ENCODE measurements at regions not wholly inside any gene's neighbourhood (a gene's known extent, or its start where the extent isn't known, plus 50 kb on each side); places are given as distances from the start of the nearest gene placed in this dataset.
"Not testable (repeated sequence)": the region's sequence is repeated elsewhere in the genome, so short reads cannot be mapped to it uniquely, and the experiment has no call there.

DNA sequence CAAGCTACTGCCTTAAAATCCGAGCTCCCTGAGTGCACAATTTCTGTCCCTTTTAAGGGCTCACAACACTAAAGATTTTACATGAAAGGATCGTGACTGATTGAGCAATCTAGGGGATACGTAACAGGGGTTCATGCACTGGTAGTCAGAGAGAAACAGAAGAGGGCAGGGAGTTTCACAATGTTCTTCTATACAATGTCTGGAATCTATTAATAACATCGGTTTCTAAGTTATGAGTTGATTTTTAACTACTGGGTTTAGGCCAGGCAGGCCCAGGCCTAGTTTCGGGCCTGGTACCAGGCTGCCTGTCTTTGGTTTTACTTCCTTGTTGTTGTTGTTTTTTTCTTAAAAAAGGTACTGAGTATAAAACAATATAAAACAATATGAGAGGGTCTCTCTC is 632.4 kb upstream of the AMOT start:
- DNase-seq = not testable (repeated sequence)

DNA sequence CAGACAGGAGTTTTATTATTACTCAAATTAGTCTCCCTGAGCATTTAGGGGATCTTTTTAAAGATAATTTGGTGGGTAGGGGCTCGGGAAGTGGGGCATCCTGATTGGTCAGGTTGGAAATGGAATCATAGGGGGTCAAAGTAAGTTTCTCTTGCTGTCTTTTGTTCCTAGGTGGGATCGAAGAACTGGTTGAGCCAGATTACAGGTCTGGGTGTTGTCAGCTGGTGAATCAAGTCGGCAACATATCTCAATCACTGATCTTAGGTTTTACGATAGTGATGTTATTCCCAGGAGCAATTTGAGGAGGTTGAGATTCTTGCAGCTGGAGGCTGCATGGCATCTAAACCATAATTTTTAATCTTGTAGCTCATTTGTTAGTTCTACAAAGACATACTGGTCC is 629.5 kb upstream of the AMOT start:
- no peak for DNase-seq

- no peak for DNase-seq
These were observed 617.1 kb upstream of the AMOT start for GRCh38 chrX:113457719-113458118.

GRCh38 chrX:113455582-113455981 is 615.0 kb upstream of the AMOT start:
- no peak for DNase-seq

DNA sequence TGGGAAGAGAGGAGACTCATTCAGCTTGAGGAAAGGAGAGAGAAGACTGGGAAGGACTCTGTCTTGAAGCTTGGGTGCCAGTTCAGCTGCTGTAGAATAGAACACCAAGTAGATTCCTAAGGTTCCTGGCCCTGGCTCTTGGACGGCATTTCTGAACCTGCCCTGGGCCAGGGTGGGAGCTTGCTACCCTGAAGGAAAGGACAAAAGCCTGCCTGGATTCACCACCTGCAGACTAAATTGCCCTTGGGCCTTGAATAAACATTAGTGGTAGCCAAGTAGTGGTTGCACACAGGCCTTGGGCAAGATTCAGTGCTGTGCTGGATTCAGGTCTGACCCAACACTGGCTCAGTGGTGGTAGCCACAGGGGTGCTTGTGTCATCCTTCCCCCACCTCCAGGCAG is 588.4 kb upstream of the AMOT start:
- no peak for DNase-seq

GRCh38 chrX:113422323-113422722 is 581.7 kb upstream of the AMOT start:
- DNase-seq = no peak

DNA sequence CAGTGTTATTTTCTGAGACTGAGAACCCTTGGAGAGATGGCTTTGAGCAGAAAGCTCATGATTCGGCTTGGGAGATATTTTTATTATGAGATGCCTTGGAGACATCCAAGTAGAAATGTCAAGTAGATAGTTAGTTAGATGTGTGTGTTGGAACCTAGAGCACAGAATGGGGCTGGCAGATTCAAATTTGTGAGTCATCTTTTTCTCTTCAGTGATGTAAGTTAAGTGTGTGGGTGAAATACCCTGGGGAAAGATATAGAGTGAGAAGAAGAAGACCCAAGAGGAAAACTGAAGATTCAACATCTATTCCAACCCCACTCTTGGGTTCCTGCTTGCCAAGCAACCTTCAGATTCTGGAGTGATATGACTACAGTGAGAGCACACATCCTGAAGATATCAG is 580.8 kb upstream of the AMOT start:
- no peak for DNase-seq

DNA sequence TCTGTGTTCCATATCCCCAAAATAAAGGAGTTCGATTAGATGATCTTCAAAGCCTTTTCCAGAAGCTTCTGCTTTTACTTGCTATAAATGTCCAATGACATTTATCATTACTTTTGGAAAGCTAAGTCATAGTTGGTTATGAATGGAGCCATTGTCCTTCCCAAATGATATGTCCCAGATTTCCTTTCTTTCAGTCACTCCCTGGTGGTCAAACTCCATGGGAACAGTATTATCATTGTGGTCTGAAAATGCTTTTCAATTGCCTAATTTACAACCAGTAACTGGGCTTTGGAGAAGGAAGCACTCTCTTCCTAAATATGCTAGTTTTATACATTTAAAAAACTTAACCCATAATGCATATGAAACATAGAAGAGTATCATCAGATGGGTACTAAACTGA is 571.5 kb upstream of the AMOT start:
- no peak for DNase-seq

DNA sequence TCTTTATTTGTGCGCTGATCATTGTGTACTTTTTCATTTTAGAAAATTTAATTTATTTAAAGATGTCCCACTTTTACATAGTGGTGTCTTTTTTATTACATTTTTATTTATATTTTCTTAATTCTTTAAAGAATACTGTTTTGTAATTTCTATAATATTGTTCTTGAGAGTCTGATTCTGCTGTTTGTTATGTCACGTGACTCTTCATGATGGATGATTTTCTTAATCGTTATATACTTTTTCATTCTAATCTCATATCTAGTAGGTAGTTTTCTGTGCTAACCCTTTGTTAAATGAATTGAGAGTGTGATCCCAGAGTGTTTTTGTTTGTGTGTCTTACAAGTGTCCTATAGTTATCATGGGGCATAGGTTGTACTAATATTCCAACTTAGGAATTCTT is 568.2 kb upstream of the AMOT start:
- DNase-seq = no peak

GRCh38 chrX:113400193-113400704 is 559.6 kb upstream of the AMOT start:
- DNase-seq = no peak

- no peak for DNase-seq
These were observed 559.0 kb upstream of the AMOT start for GRCh38 chrX:113399506-113400192.

DNA sequence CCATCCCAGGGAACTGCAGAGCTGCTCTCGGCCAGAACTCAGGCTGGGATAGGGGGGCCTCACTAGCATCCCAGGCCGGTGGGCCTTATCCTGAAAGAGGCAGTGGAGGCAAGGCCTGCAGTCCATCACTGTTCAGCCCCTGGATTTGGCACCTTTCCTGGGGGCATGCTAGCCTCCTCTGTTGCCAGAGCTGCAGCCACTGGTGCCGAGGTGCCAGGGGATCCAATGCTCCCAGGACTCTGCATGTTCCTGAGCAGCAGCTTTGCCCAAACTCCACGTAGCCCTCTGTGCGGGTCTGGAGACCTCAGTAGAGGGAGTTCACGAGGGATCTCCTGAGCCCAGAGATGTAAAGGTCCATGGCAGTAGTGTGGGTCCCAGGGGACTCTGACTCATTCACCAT is 551.7 kb upstream of the AMOT start:
- no peak for DNase-seq

- no peak for DNase-seq
These were observed 551.2 kb upstream of the AMOT start for GRCh38 chrX:113391875-113392274.

GRCh38 chrX:113390531-113390930 is 549.9 kb upstream of the AMOT start:
- no peak for DNase-seq

- no peak for DNase-seq
These were observed 549.2 kb upstream of the AMOT start for GRCh38 chrX:113389846-113390245.

GRCh38 chrX:113384628-113385027 is 544.0 kb upstream of the AMOT start:
- DNase-seq = peak; percentile 3 to 4

- not testable (repeated sequence) for DNase-seq
These were observed 532.8 kb upstream of the AMOT start for GRCh38 chrX:113373421-113373820.

- no peak for DNase-seq
These were observed 529.4 kb upstream of the AMOT start for GRCh38 chrX:113370006-113370405.

DNA sequence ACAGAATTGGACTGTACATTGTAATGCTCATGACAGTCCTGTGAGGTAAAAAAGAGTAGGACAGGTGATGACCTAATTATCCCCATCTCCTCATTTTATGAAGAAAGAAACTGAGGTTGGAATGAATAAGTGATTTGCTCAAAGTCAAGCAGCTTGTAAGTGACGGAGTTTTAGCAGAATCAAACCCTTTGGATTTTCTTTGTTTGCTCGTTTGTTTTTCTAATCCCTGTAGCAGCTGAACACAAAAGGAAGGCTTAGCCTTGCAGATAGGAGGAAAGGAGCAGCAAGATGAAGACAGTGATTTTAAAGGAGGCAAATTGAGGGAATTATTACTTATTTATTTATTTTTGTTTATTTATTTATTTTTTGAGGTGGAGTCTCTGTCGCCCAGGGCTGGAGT is 528.4 kb upstream of the AMOT start:
- DNase-seq = no peak

- DNase-seq = no peak
These were observed 512.5 kb upstream of the AMOT start for GRCh38 chrX:113353134-113353533.

GRCh38 chrX:113330416-113330815 is 489.8 kb upstream of the AMOT start:
- DNase-seq = no peak

DNA sequence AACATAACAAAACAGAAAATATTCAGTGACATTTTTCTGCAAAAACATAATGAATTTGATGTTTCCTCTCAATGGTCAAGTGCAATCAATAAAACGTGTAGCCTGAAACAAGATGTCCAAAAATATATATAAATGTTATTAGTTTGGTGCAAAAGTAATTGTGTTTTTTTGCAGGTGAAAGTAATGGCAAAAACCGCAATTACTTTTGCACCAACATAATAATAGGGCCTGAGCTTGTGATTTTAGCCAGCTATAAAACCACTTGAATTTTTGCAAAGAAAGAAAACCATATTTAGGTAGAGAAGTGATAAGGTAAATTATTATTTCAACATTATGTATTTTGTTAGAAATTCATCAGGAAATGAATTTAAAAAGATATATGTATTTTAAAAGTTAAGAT is 475.3 kb upstream of the AMOT start:
- DNase-seq = no peak

- no peak for DNase-seq
These were observed 464.9 kb upstream of the AMOT start for GRCh38 chrX:113305496-113305895.

GRCh38 chrX:113300580-113300979 is 459.9 kb upstream of the AMOT start:
- DNase-seq = no peak

DNA sequence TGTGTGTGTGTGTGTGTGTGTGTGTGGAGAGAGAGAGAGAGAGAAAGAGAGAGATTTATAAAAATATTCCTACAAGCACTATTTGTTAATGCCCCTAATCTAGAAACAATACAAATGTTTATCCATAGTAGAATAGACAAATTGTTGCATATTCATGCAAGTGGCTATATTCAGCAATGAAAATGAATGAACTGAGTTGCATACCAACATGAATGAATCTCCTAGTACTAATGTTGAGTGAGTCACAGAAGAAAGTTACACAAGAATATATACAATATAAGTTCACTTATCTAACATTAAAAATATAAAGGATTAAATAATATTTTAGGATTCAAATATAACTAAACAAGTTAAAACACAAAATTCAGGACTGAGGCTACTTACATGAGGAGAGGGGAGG is 456.8 kb upstream of the AMOT start:
- DNase-seq = no peak

All from hippocampal formation (tissue), 2 donors.